HAP-1 (cell line): ENCODE measurements at regions not wholly inside any gene's neighbourhood (a gene's known extent, or its start where the extent isn't known, plus 50 kb on each side); places are given as distances from the start of the nearest gene placed in this dataset.

ENCODE experiments used
- DNase-seq, 2 experiments: peaks; one replicate each; pipeline ENCODE4 v3.0.0-alpha.2; 2016 to 2020; ENCODE audit warnings: low spot score in 2 of 2
- H3K27me3 ChIP-seq: fragments of 250-450 bp; sonication (Bioruptor Pico); 2 replicates; pipeline ENCODE4 v1.5.1; 2020; ENCODE audit warnings: low read depth, mild to moderate bottlenecking, moderate library complexity
- H3K36me3 ChIP-seq: fragments of 250-450 bp; sonication (Bioruptor Pico); replicated peaks from 2 replicates; pipeline ENCODE4 v1.5.1; 2020; ENCODE audit warnings: mild to moderate bottlenecking
- H3K4me1 ChIP-seq: fragments of 250-450 bp; sonication (Bioruptor Pico); 2 replicates; pipeline ENCODE4 v1.5.1; 2020; ENCODE audit warnings: mild to moderate bottlenecking
- H3K4me3 ChIP-seq: fragments of 250-450 bp; sonication (Bioruptor Pico); 2 replicates; pipeline ENCODE4 v1.5.1; 2020; ENCODE audit warnings: mild to moderate bottlenecking, moderate library complexity
- H3K9me3 ChIP-seq: fragments of 250-450 bp; sonication (Bioruptor Pico); 2 replicates; pipeline ENCODE4 v1.5.1; 2020; ENCODE audit warnings: mild to moderate bottlenecking, moderate library complexity
- in situ Hi-C: fragments of 300-500 bp; cut with MboI; formaldehyde crosslinking; loops from 3 replicates; pipeline ENCODE4 v1.14.3; 2020; ENCODE audit warnings: low sequenced_read_pairs, inconsistent platforms, mixed read lengths

DNA sequence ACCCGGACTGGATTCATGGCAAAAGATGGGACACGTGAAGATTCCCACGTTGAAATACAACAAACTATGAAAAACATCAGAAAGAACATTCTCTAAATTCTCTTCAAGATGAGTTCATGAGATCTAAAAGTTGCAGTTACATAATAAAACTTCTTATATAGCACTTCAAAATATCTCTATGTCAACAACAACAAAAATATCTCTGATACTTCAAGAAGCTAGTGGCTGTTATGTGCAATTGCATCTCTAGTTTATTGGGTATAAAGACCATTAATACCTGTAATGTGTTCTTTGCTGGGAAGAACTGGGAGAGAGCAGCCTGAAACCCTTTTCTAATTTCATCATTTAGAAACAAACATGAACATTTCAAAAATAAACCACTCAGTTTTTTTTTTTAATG lies 69.2 kb upstream of the RGS6 start:
- in situ Hi-C loops = no loop called here
- Histone ChIP-seq H3K4me3 (no peak overlapping the region), H3K9me3 (no peaks in the 10 kb centered on the region), H3K4me1 (no peaks in the 10 kb centered on the region), H3K36me3 (no peaks in the 10 kb centered on the region), H3K27me3 (peaks cover 4% of the 10 kb centered on the region; the same call in 1 of the 2 replicates)
- no peak for DNase-seq

DNA sequence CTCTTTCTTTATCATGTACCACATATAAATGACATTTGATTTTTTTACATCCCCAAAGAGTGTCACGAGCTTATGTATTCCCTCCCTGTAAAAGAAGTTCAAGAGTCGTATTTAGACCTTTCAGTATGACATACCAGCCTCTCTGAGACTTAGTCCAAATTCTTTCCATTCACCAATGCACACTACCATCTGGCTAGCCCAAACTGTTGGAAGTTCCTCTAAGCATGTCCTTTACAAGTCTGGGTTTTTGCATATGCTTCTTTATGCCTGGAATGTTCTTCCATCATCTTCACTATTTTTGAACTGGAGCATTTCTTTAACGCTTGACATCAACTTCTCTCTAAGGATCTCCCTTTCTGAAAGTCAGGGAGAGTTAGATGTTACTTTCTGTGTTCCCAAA lies 68.5 kb upstream of the RGS6 start:
- Histone ChIP-seq H3K9me3 (no peaks in the 10 kb centered on the region), H3K27me3 (peaks cover 4% of the 10 kb centered on the region; the same call in 1 of the 2 replicates), H3K4me1 (no peaks in the 10 kb centered on the region), H3K4me3 (no peak overlapping the region), H3K36me3 (no peaks in the 10 kb centered on the region)
- in situ Hi-C loops = no loop called here
- DNase-seq = no peak
